22Rv1 (cell line): ENCODE measurements at regions not wholly inside any gene's neighbourhood (a gene's known extent, or its start where the extent isn't known, plus 50 kb on each side); places are given as distances from the start of the nearest gene placed in this dataset.

Source experiments
- H3K27ac ChIP-seq: fragments of 450-650 bp; 2 replicates; pipeline ENCODE4 v1.5.1; 2017
- ZFX ChIP-seq: fragments of 450-650 bp; IDR thresholded peaks from 2 replicates; pipeline ENCODE4 v1.6.1; 2017; ENCODE audit warnings: antibody characterized with exemption, borderline replicate concordance
- TF ChIP-seq, protein P1 (sequence below): fragments of 450-650 bp; IDR thresholded peaks from 2 replicates; pipeline ENCODE4 v1.5.1; 2017; ENCODE audit warnings: mild to moderate bottlenecking

DNA sequence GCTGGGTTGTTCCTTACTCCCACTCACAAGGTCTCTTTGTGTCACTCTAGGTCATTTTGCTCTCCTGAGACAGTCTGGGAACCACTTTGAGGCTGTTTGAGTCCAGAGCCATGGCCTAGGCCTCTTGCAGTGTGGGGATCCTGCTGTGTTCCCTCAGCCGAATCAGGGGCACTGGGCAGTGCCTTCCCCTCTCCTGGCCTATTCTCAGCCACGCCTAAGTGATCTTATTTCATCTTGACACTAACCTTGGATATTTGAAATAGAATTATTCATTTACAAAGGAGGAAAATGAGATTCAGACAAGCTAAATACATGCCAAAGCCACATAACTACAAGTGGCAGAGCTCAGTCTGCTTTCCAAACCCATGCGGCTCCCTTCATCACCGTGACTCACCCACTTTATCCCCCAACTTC lies 557.2 kb upstream of the TBL1XR1 start:
- TF ChIP-seq ZFX: no peak
- TF ChIP-seq, protein P1, sequence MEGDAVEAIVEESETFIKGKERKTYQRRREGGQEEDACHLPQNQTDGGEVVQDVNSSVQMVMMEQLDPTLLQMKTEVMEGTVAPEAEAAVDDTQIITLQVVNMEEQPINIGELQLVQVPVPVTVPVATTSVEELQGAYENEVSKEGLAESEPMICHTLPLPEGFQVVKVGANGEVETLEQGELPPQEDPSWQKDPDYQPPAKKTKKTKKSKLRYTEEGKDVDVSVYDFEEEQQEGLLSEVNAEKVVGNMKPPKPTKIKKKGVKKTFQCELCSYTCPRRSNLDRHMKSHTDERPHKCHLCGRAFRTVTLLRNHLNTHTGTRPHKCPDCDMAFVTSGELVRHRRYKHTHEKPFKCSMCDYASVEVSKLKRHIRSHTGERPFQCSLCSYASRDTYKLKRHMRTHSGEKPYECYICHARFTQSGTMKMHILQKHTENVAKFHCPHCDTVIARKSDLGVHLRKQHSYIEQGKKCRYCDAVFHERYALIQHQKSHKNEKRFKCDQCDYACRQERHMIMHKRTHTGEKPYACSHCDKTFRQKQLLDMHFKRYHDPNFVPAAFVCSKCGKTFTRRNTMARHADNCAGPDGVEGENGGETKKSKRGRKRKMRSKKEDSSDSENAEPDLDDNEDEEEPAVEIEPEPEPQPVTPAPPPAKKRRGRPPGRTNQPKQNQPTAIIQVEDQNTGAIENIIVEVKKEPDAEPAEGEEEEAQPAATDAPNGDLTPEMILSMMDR: no peak
- H3K27ac ChIP-seq: no peak overlapping the region

DNA sequence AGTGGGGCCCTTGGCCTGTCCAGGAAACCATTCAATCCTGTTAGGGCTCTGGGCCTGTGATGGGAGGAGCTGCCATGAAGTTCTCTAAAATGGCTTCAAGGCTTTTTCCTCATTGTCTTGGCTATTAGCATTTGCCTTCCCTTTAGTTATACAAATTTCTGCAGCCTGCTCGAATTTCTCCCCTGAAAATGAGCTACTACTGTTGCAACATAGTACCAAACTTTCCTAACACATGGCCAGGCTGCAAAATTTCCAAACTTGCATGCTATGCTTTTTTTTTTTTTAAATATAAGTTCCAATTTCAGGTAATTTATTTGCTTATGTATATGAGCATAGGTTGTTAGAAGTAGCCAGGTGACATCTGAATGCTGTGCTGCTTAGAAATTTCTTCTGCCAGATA lies 560.8 kb upstream of the TBL1XR1 start:
- TF ChIP-seq, protein P1: no peak

DNA sequence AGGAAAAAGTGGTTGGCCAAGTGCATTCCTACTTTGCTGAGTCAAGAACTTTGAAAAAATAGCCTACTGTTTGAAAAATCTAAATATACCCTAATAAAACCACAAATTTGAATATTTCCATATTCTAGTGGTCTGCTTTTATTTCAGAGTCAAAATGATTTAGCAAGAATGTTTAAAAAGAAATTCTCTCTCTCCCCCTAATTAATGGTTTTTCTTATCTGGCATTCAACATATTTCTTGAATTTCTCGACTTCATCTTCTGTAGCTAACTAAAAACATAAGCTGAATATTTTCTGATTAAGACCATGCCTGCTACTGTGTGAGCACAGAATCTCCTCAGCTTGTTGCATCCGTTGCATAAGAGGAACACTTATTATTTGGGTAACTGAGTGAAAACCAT lies 563.5 kb upstream of the TBL1XR1 start:
- no peak overlapping the region for H3K27ac ChIP-seq
- TF ChIP-seq, protein P1: no peak
- TF ChIP-seq ZFX: no peak

More for the DNA sequence above, 560.8 kb upstream of the TBL1XR1 start:
- H3K27ac ChIP-seq: no peak overlapping the region

DNA sequence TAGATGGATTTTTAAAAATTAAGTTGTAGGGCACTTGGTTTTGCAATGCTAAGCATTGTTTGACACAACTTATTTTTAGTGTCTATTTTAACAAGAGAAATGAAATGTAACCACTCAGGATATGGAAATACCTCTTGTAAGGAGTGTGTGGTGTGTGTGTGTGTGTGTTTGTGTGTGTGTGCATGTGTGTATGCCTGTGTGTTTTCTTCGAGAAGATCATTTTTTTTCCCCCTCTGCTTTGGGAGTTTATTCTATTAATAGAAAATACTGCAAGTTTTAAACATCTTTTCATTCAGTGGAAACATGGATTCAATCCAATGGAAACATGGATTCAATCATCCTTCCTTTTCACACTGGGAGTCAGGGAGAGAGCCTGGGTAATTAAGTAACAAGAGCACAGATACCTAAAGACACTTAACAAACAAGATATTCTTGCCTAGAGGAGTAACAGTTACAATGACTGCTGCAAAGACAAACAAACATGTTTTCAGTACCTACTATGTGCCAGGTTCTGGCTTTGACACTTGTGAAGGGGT lies 567.2 kb upstream of the TBL1XR1 start:
- no peak for TF ChIP-seq ZFX
- TF ChIP-seq, protein P1: no peak
- H3K27ac ChIP-seq: no peak overlapping the region

DNA sequence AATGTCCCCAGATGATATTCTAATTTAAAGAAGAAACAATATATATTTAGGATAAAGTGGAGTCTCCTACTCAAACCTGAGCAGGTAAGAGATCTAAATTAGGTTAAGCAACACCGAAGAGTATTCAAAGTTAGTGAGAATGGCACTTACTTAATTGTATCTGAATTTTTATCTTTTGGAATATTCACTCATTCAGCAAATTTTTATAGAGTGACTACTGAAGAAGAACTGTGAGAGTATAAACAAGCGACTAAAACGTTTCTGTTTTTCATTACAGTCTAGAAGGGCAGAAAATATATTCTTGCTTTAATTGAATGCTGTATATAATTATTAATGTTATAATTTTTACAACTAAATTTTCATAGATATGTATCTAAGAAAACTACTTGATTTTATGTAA lies 567.7 kb upstream of the TBL1XR1 start:
- H3K27ac ChIP-seq: no peak overlapping the region
- TF ChIP-seq, protein P1: no peak
- TF ChIP-seq ZFX: no peak

DNA sequence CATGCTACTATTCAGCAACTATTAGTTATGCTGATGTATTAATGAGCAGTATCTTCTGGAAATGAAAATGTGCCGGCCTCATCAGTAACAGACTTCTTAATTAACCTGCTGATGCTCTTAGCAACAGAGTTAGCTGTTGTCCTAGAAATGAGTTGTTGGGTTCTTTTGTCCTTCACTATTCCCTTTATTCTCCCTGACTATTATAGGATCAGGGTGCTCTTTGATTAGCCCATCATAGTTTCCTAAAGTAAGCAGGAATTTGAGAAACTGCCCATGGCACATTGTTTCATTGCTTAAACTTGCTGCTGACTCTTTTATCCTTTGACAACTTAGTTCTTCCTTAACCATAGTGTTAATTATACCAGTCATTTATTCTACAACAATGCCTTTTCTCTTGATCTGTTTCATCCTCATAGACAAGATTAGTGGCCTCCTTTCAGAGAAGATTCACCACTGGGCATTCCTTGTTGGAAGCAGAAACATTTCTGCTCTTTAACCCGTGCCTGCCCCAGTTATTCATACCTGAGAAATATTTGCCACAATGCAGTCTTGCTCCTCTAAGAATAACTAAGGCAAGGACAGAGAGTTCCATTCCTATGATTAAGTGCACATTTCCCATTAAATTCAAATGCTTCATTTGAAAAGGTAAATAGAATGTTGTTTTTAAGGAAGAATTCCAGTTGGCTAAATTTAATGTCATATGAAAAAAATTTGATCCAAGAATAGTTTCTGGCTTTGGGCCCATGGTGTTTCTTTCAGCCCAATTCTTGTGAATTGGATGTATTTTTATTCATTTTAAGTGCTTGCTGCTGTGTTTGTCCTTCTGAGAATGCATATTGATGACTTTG lies 573.3 kb upstream of the TBL1XR1 start:
- H3K27ac ChIP-seq: no peak overlapping the region
- TF ChIP-seq, protein P1: no peak
- TF ChIP-seq ZFX: no peak

DNA sequence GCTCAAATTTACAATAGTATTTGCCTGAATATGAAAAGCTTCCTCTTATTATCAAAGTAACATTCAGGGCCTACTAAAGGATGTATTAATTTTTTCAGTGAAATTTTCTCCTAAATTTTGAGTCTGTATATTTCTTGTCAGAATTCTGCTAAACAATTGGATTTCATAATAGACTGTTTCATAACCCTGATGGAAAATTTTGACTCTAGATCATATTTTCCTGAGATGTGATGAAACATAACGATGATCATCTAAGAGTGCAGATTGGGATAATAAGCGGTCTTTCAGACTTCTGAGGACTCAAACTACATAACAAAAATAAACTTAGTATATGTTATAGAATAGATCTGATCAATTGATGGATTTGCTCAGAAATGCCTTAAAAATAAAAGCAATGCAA lies 574.5 kb upstream of the TBL1XR1 start:
- TF ChIP-seq ZFX: no peak
- TF ChIP-seq, protein P1: no peak
- no peak overlapping the region for H3K27ac ChIP-seq
